ENCODE measurements at regions not wholly inside any gene's neighbourhood (a gene's known extent, or its start where the extent isn't known, plus 50 kb on each side); places are given as distances from the start of the nearest gene placed in this dataset.
"Not testable (repeated sequence)": the region's sequence is repeated elsewhere in the genome, so short reads cannot be mapped to it uniquely, and the experiment has no call there.

- Mint-ChIP-seq H3K4me3 (ENCODE audit: low read depth, unreplicated experiment) (no peak overlapping the region), H3K27ac (ENCODE audit: unreplicated experiment) (no peak overlapping the region), H3K4me1 (ENCODE audit: low read depth, unreplicated experiment) (no peaks in the 10 kb centered on the region), H3K27me3 (ENCODE audit: unreplicated experiment) (peaks cover 16% of the 10 kb centered on the region), H3K36me3 (ENCODE audit: insufficient read depth, unreplicated experiment) (no peaks in the 10 kb centered on the region), H3K9me3 (ENCODE audit: low read depth, unreplicated experiment) (no peaks in the 10 kb centered on the region)
- TF ChIP-seq CTCF (IDR thresholded peaks at IDR 0.05; ENCODE audit: unreplicated experiment): no peak
- no peak for DNase-seq
- intact Hi-C loops (cut with micrococcal nuclease; ENCODE audit: unreplicated experiment): no loop called here
- no TSS peak for BruUV-seq (replicated peaks)
- CTCF ChIA-PET: interaction anchor here (0.6 kb wide), 1 partner anchor 496 kb away, joined by 3 read pairs; no protein-coding TSS in a partner anchor
These were observed 105.2 kb upstream of the FGF16 start for GRCh38 chrX:77342004-77342403.

GRCh38 chrX:77346859-77347258, 100.3 kb upstream of the FGF16 start:
- TF ChIP-seq CTCF (IDR thresholded peaks at IDR 0.05; ENCODE audit: unreplicated experiment): no peak
- no peak overlapping the region for H3K4me3 Mint-ChIP-seq (ENCODE audit: low read depth, unreplicated experiment)
- DNase-seq: no peak
- H3K27me3 Mint-ChIP-seq (ENCODE audit: unreplicated experiment): no peaks in the 10 kb centered on the region
- intact Hi-C loops (cut with micrococcal nuclease; ENCODE audit: unreplicated experiment): no loop called here
- H3K9me3 Mint-ChIP-seq (ENCODE audit: low read depth, unreplicated experiment): peaks cover 6% of the 10 kb centered on the region
- H3K4me1 Mint-ChIP-seq (ENCODE audit: low read depth, unreplicated experiment): no peaks in the 10 kb centered on the region
- BruUV-seq (replicated peaks): no TSS peak
- H3K27ac Mint-ChIP-seq (ENCODE audit: unreplicated experiment): no peak overlapping the region
- CTCF ChIA-PET: no interaction called here
- no peaks in the 10 kb centered on the region for H3K36me3 Mint-ChIP-seq (ENCODE audit: insufficient read depth, unreplicated experiment)

GRCh38 chrX:77347572-77347971, 99.6 kb upstream of the FGF16 start:
- H3K9me3 Mint-ChIP-seq (ENCODE audit: low read depth, unreplicated experiment): peaks cover 6% of the 10 kb centered on the region
- no peak overlapping the region for H3K27ac Mint-ChIP-seq (ENCODE audit: unreplicated experiment)
- CTCF ChIA-PET: interaction anchor here (0.7 kb wide), 1 partner anchor 183 kb away, joined by 3 read pairs; no protein-coding TSS in a partner anchor
- H3K36me3 Mint-ChIP-seq (ENCODE audit: insufficient read depth, unreplicated experiment): no peaks in the 10 kb centered on the region
- DNase-seq: no peak
- no peak for TF ChIP-seq CTCF (IDR thresholded peaks at IDR 0.05; ENCODE audit: unreplicated experiment)
- no TSS peak for BruUV-seq (replicated peaks)
- intact Hi-C loops (cut with micrococcal nuclease; ENCODE audit: unreplicated experiment): no loop called here
- no peaks in the 10 kb centered on the region for H3K4me1 Mint-ChIP-seq (ENCODE audit: low read depth, unreplicated experiment)
- H3K27me3 Mint-ChIP-seq (ENCODE audit: unreplicated experiment): no peaks in the 10 kb centered on the region
- no peak overlapping the region for H3K4me3 Mint-ChIP-seq (ENCODE audit: low read depth, unreplicated experiment)

- DNase-seq: no peak
- CTCF ChIA-PET: no interaction called here
- peaks cover 7% of the 10 kb centered on the region for H3K9me3 Mint-ChIP-seq (ENCODE audit: low read depth, unreplicated experiment)
- no peak overlapping the region for H3K4me3 Mint-ChIP-seq (ENCODE audit: low read depth, unreplicated experiment)
- H3K27ac Mint-ChIP-seq (ENCODE audit: unreplicated experiment): no peak overlapping the region
- H3K4me1 Mint-ChIP-seq (ENCODE audit: low read depth, unreplicated experiment): no peaks in the 10 kb centered on the region
- intact Hi-C loops (cut with micrococcal nuclease; ENCODE audit: unreplicated experiment): no loop called here
- H3K36me3 Mint-ChIP-seq (ENCODE audit: insufficient read depth, unreplicated experiment): no peaks in the 10 kb centered on the region
- BruUV-seq (replicated peaks): no TSS peak
- TF ChIP-seq CTCF (IDR thresholded peaks at IDR 0.05; ENCODE audit: unreplicated experiment): no peak
- H3K27me3 Mint-ChIP-seq (ENCODE audit: unreplicated experiment): peaks cover 31% of the 10 kb centered on the region
These were observed 57.3 kb upstream of the FGF16 start for GRCh38 chrX:77389891-77390290.

- H3K9me3 Mint-ChIP-seq (ENCODE audit: low read depth, unreplicated experiment); intact Hi-C loops (cut with micrococcal nuclease; ENCODE audit: unreplicated experiment); H3K36me3 Mint-ChIP-seq (ENCODE audit: insufficient read depth, unreplicated experiment); BruUV-seq (replicated peaks); H3K4me1 Mint-ChIP-seq (ENCODE audit: low read depth, unreplicated experiment); H3K4me3 Mint-ChIP-seq (ENCODE audit: low read depth, unreplicated experiment); DNase-seq; CTCF ChIA-PET; H3K27ac Mint-ChIP-seq (ENCODE audit: unreplicated experiment): not testable (repeated sequence)
- peaks cover 26% of the 10 kb centered on the region for H3K27me3 Mint-ChIP-seq (ENCODE audit: unreplicated experiment)
These were observed 56.8 kb upstream of the FGF16 start for GRCh38 chrX:77390365-77390764.
